Endothelial cell (in vitro differentiated cells): ENCODE measurements at regions not wholly inside any gene's neighbourhood (a gene's known extent, or its start where the extent isn't known, plus 50 kb on each side); places are given as distances from the start of the nearest gene placed in this dataset.

Experiments used
- DNase-seq: peaks from one replicate; pipeline ENCODE4 v3.0.0; 2021; ENCODE audit warnings: low spot score
- H3K27ac Mint-ChIP-seq: one replicate; pipeline ENCODE4 v1.8.0; 2021; ENCODE audit warnings: mixed read lengths, inconsistent platforms; ENCODE audit not compliant: unreplicated experiment
- H3K27me3 Mint-ChIP-seq: one replicate; pipeline ENCODE4 v1.8.0; 2021; ENCODE audit warnings: mild to moderate bottlenecking, moderate library complexity, mixed read lengths, inconsistent platforms; ENCODE audit not compliant: unreplicated experiment
- H3K36me3 Mint-ChIP-seq: one replicate; pipeline ENCODE4 v1.8.0; 2021; ENCODE audit warnings: mild to moderate bottlenecking, low read depth, mixed read lengths, inconsistent platforms; ENCODE audit not compliant: unreplicated experiment
- H3K4me1 Mint-ChIP-seq: one replicate; pipeline ENCODE4 v1.8.0; 2021; ENCODE audit warnings: mild to moderate bottlenecking, mixed read lengths, inconsistent platforms; ENCODE audit not compliant: unreplicated experiment
- H3K4me3 Mint-ChIP-seq: one replicate; pipeline ENCODE4 v1.8.0; 2021; ENCODE audit warnings: mild to moderate bottlenecking, mixed read lengths, inconsistent platforms; ENCODE audit not compliant: unreplicated experiment
- H3K9me3 Mint-ChIP-seq: one replicate; pipeline ENCODE4 v1.8.0; 2021; ENCODE audit warnings: mixed read lengths, inconsistent platforms; ENCODE audit not compliant: unreplicated experiment
- TF ChIP-seq, protein P1 (sequence below): fragments of 200-600 bp; sonication (generic); IDR thresholded peaks from one replicate; pipeline ENCODE4 v1.5.0; 2021; ENCODE audit warnings: antibody characterized with exemption; ENCODE audit not compliant: unreplicated experiment

DNA sequence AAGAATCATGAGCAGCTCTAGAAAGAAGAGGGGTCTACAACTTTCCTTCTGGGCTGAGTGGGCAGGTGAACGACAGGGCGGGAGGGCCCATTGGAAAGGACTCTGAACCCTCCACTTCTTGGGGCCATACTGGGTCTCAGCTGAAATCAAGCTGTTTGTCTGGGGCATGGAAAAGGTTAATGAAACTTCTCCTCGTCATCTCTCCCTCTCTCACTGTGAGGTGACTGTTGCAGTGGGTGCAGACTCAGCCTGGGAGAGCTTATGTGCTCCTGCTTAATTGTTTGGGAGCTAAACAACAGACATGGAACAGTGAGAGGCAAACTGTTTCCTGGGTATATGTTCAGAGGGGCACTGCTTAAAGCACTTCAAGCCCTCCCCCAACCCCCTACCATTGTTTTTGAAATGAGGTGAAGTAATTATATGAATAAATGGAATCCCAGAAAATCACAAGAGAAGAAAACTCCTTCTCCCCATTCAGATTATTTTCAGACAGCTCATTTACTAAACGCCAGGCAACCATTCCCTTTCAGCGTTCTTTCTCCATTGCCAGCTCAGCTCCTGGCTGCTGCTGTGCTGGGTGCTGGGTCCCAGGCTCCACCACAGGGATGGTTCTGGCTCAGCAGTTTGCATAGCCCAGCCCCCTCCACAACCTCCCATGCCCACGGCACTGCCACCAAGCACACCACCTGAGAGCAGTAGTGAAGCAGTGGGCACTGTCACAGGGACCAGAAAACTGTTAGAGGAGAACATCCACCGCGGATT lies 444.9 kb upstream of the TBL1XR1 start:
- TF ChIP-seq, protein P1, sequence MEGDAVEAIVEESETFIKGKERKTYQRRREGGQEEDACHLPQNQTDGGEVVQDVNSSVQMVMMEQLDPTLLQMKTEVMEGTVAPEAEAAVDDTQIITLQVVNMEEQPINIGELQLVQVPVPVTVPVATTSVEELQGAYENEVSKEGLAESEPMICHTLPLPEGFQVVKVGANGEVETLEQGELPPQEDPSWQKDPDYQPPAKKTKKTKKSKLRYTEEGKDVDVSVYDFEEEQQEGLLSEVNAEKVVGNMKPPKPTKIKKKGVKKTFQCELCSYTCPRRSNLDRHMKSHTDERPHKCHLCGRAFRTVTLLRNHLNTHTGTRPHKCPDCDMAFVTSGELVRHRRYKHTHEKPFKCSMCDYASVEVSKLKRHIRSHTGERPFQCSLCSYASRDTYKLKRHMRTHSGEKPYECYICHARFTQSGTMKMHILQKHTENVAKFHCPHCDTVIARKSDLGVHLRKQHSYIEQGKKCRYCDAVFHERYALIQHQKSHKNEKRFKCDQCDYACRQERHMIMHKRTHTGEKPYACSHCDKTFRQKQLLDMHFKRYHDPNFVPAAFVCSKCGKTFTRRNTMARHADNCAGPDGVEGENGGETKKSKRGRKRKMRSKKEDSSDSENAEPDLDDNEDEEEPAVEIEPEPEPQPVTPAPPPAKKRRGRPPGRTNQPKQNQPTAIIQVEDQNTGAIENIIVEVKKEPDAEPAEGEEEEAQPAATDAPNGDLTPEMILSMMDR: no peak
- Mint-ChIP-seq H3K4me1 (peaks cover 10% of the 10 kb centered on the region), H3K36me3 (no peaks in the 10 kb centered on the region), H3K27me3 (no peaks in the 10 kb centered on the region), H3K4me3 (no peak overlapping the region), H3K27ac (no peak overlapping the region), H3K9me3 (no peaks in the 10 kb centered on the region)
- DNase-seq: no peak

DNA sequence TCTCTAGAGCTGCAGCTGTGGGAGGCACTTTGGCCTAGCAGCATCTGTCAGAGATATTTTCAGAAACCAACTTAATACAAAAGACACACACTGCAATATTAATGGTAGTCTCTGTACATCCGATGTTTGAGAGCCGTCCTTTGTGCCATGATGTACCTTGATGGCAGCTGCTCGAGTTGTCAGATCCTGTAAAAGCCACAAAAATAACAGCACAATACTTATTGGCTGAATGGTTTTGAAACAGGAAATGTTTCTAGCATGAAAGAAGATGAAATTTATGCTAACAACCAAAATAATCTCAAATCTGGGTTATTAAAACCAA lies 445.5 kb upstream of the TBL1XR1 start:
- DNase-seq: no peak
- no peaks in the 10 kb centered on the region for H3K9me3 Mint-ChIP-seq
- H3K4me1 Mint-ChIP-seq: peaks cover 13% of the 10 kb centered on the region
- H3K27ac Mint-ChIP-seq: no peak overlapping the region
- TF ChIP-seq, protein P1: no peak
- no peaks in the 10 kb centered on the region for H3K27me3 Mint-ChIP-seq
- no peak overlapping the region for H3K4me3 Mint-ChIP-seq
- H3K36me3 Mint-ChIP-seq: no peaks in the 10 kb centered on the region

DNA sequence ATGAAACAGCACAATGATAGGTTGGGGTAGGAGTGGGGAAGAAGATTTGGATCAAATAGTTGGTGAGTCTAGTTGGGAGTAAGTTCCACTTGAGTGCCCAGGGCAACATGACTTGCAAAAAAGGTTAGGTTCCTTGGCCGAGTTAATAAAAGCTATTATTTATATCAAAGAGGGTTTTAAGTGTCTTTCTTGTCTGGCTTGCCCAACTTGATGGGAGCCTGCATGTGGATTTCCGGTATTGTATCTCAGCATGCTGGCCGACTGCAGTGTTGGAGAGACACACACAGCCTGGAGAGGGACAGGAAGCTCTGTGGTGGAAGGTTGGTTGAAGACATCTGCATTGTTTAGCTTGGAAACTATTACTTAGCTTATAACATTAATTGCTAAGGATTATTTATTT lies 449.5 kb upstream of the TBL1XR1 start:
- Mint-ChIP-seq H3K27me3 (no peaks in the 10 kb centered on the region), H3K9me3 (no peaks in the 10 kb centered on the region), H3K4me3 (no peak overlapping the region), H3K36me3 (no peaks in the 10 kb centered on the region), H3K4me1 (peaks cover 12% of the 10 kb centered on the region), H3K27ac (no peak overlapping the region)
- no peak for DNase-seq
- TF ChIP-seq, protein P1: no peak

DNA sequence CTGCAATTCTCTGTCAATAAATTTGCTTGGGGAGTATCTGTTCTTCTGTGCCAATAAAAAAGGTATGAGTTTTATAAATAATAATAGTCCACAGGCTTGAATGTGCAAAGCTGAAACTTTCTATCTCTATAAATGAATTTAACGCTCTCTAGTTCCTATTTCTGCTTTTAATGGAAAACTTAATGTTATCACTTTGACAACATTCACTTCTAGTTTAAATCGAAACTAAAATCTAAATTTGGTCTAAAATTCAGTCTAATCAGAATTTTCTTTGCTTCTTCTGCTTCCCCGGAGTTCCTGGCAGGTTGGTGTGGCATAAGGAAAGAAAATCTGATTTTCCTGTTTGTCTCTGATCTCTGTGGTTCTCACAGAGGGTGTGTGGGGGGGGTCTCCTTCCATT lies 450.1 kb upstream of the TBL1XR1 start:
- TF ChIP-seq, protein P1: no peak
- Mint-ChIP-seq H3K4me3 (no peak overlapping the region), H3K27ac (no peak overlapping the region), H3K4me1 (peaks cover 6% of the 10 kb centered on the region), H3K36me3 (no peaks in the 10 kb centered on the region), H3K9me3 (no peaks in the 10 kb centered on the region), H3K27me3 (no peaks in the 10 kb centered on the region)
- DNase-seq: no peak

DNA sequence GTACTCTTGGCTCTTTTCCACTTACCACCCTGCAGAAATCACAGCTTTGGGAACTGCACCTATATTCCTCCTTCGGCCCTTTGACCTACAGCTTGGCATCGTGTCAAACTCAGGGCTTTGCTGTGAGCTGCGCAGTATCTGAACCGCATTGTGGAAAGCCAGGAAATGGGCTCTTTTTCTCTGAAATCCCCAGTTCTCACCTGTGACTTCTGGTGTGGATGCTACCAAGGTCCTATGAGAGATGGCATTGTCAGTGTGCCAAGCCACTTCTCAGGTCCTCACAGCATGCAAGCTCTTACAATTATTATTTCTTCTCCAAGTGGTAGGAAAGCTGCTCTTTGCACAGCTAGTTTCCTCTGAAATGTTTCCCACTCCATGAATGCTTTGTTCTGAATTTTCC lies 450.6 kb upstream of the TBL1XR1 start:
- Mint-ChIP-seq H3K27ac (no peak overlapping the region), H3K27me3 (no peaks in the 10 kb centered on the region), H3K4me1 (peaks cover 6% of the 10 kb centered on the region), H3K4me3 (no peak overlapping the region), H3K9me3 (no peaks in the 10 kb centered on the region), H3K36me3 (no peaks in the 10 kb centered on the region)
- TF ChIP-seq, protein P1: no peak
- DNase-seq: no peak
